GM18861 (cell line): ENCODE measurements at regions not wholly inside any gene's neighbourhood (a gene's known extent, or its start where the extent isn't known, plus 50 kb on each side); places are given as distances from the start of the nearest gene placed in this dataset.
"Not testable (repeated sequence)": the region's sequence is repeated elsewhere in the genome, so short reads cannot be mapped to it uniquely, and the experiment has no call there.

Experiments used
- ATAC-seq: cut with Tn5 transposase; IDR thresholded peaks from one replicate; pipeline ENCODE4 v1.9.1; 2021; ENCODE audit not compliant: unreplicated experiment

DNA sequence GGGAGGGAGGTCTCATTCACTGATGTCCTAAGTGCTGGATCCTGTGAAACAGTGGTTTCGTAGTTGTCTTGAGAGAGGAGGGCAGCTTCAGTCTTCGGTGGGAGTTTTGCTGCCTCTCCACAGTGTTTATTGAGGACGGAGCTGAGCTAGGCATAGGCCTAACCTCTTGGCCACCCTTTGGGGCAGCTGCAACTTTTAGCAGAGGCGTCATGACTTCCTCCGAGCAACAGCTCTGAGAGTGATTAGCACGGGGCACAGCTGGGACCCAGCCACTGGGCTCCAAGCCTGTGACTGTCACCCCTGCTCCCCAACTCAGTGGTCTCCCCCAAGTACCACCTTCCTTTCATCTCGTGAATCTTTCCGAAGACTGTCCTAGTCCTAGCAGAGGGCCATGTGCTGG is 139.9 kb upstream of the NCOR2 start:
- ATAC-seq, result no peak

DNA sequence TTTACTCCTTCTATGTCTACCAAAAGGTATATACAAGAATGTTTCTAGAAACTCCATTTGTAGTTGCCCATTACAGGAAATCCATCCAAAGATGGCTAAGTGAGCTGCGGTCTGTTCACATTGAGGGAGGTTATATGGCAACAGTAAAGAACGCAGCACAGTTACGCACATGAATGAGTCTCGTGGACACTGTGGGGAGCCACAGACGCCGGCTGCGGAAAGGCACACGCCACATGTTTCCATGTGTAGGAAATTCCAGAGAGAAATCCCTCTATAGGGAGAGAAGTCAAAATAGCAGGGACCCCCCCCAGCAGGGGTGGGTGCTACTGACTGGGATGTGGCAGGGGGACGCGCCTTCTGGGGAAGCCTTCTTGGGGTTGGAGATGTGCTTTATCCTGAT is 139.0 kb upstream of the NCOR2 start:
- no peak for ATAC-seq

- ATAC-seq, result no peak
Observed at GRCh38 chr12:124705545-124706138, 138.2 kb upstream of the NCOR2 start.

- no peak for ATAC-seq
Observed at GRCh38 chr12:124704619-124705018, 137.2 kb upstream of the NCOR2 start.

- no peak for ATAC-seq
Observed at GRCh38 chr12:124703856-124704255, 136.4 kb upstream of the NCOR2 start.

- no peak for ATAC-seq
Observed at GRCh38 chr12:124702736-124703135, 135.3 kb upstream of the NCOR2 start.

- no peak for ATAC-seq
Observed at GRCh38 chr12:124700810-124701592, 133.6 kb upstream of the NCOR2 start.

GRCh38 chr12:124699909-124700308 is 132.5 kb upstream of the NCOR2 start:
- no peak for ATAC-seq

GRCh38 chr12:124698998-124699305 is 131.5 kb upstream of the NCOR2 start:
- ATAC-seq, result no peak

DNA sequence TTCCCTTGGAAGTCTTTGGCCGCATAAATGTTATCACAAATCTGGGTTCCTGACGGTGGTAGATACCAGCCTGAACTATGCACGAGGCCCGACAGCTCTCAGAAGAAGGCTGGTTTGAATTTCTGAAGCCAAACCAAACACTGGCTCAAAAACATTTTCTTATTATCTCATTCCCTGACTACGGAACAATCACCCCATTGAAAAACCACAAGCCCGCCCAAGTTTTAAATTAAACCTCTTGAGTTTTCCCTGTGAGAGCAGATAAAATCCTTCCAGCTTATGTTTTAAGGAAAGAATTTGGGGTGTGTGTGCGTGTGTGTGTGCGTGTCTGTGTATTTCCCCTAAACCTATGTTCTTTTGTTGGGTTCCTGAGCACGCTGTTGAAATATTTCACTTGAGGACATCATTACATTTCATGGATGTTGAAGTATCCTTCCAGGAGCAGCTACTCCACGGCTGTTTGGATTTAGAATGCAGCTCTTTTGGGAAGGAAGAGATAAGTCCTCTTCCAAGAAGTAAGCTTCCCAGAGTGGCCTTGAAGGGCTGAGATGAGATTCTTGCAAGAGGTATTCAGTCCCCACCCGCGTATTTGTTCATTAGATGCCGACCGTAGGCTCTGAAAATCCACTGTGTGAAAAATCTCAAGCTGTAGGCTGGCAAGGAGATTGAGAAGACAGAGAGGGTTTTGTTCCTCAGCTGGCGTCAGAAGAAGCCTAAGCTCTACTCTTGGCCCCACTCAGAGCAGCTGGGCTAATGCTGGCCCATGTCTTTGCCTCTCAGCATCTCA is 131.0 kb upstream of the NCOR2 start:
- no peak for ATAC-seq

DNA sequence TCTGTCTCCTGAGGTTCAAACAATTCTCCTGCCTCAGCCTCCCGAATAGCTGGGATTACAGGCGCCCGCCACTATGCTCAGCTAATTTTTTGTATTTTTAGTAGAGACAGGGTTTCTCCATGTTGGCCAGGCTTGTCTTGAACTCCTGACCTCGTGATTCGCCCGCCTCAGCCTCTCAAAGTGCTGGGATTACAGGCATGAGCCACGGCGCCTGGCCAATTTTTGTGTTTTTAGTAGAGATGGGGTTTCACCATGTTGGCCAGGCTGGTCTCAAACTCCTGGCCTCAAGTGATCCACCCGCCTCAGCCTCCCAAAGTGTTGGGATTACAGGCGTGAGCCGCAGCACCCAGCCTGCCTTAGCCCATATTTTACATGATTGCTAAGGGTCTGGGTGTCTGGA is 130.3 kb upstream of the NCOR2 start:
- ATAC-seq, result not testable (repeated sequence)

- no peak for ATAC-seq
Observed at GRCh38 chr12:124696693-124697476, 129.5 kb upstream of the NCOR2 start.

DNA sequence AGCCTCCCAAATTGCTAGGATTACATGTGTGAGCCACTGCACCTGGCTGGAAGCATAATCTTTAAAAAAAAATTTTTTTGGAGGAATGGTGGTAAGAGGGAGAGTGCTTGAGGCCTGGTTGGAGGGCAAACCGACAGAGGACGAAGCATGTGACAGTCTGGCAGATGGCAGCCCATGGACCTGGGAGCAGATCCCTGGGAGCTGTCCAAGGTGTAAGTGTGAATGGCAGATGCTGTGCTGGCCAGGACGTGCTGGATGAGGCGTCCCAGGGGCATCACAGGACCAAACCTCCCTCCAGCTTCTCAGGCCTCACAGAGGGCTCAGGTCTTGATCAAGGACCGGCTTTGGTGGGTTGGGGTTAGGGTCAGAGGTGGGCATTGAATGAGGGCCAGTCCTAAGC is 128.4 kb upstream of the NCOR2 start:
- no peak for ATAC-seq

DNA sequence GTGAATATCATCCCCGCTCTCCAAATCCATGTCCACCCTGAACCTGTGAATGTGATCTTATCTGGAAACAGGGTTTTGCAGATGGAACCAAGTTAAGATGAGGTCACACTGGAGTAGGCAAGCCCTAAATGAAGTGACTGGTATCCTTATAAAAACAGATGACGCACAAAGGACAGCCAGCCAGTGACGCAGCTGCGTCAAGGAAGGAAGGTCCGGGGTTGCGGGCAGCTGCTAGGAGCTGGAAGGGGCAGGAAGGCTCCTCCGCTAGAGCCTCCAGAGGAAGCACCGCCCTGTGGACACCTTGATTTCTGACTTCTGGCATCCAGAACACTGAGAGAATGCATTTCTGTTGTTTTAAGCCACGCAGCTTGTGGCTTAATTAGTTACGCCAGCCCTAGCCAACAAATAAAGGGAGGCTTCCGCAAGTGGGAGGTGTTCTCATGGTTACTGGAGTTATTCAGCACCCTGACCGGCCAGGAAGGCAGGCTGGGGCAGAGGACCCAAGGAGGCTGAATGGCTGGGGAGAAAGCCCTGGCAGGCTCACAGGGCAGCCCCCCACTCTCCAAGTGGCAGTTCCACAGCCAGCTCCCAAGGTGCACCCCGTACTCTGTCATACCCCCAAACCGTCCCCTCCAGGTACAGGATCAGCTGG is 127.6 kb upstream of the NCOR2 start:
- ATAC-seq, result no peak

- no peak for ATAC-seq
Observed at GRCh38 chr12:124694250-124694649, 126.8 kb upstream of the NCOR2 start.

DNA sequence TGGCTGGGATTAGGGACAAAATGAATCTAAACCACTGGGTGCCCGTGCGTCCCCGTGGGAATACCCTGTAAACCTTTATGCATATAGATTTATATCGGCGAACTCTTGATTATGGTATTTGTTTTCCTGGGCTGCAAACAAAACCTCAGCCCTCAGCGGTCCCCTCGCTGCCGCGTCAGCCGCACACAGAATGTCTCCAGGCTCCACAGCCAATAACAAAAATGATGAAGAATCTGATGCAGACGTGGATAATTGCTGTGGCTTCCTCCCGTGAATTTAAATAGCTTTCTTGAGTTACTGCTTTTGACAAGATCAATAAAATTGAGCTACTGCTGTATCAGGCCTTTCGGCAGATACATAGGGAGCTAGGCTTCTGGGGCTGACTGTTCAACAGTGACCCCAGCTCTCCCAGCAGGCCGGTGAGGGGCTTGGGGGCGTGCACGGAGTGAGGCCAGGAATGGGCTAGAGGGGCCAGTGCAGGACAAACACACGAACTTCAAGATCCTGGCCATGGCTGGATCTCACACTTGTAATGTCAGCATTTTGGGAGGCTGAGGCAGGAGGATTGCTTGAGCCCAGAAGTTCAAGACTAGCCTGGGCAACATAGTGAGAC is 125.8 kb upstream of the NCOR2 start:
- no peak for ATAC-seq

- ATAC-seq, result no peak
Observed at GRCh38 chr12:124692443-124692842, 125.0 kb upstream of the NCOR2 start.

GRCh38 chr12:124691429-124691828 is 124.0 kb upstream of the NCOR2 start:
- no peak for ATAC-seq

GRCh38 chr12:124689631-124690030 is 122.2 kb upstream of the NCOR2 start:
- ATAC-seq, result no peak

GRCh38 chr12:124688356-124688992 is 121.1 kb upstream of the NCOR2 start:
- no peak for ATAC-seq
